Uterus (tissue), 3 donors: ENCODE measurements at regions not wholly inside any gene's neighbourhood (a gene's known extent, or its start where the extent isn't known, plus 50 kb on each side); places are given as distances from the start of the nearest gene placed in this dataset.

Experiments used
- DNase-seq, 2 donors: peaks; one replicate each; pipeline ENCODE4 v3.0.0-alpha.2; 2019 to 2020
- H3K27ac ChIP-seq, 2 donors: fragments of 200-600 bp; sonication (generic); 1 replicate in 1 of 2; 2 replicates in 1 of 2; pipeline ENCODE4 v1.5.1; 2016 to 2018
- H3K27me3 ChIP-seq, 2 donors: fragments of 200-600 bp; sonication (generic); one replicate each; pipeline ENCODE4 v1.5.1; 2018 to 2019; ENCODE audit warnings: control low read depth in 1 of 2
- H3K36me3 ChIP-seq, 2 donors: fragments of 200-600 bp; sonication (generic); one replicate each; pipeline ENCODE4 v1.5.1; 2019; ENCODE audit warnings: control low read depth in 1 of 2
- H3K4me1 ChIP-seq, 2 donors: fragments of 200-600 bp; sonication (generic); one replicate each; pipeline ENCODE4 v1.5.1; 2018 to 2019; ENCODE audit warnings: control low read depth in 1 of 2
- H3K4me3 ChIP-seq, 2 donors: fragments of 200-600 bp; sonication (generic); 1 replicate in 1 of 2; 2 replicates in 1 of 2; pipeline ENCODE4 v1.5.1; 2018 to 2019; ENCODE audit warnings: mild to moderate bottlenecking in 1 of 2
- H3K9me3 ChIP-seq, 2 donors: fragments of 200-600 bp; sonication (generic); one replicate each; pipeline ENCODE4 v1.5.1; 2019; ENCODE audit warnings: control low read depth in 1 of 2
- POLR2A ChIP-seq, 2 donors: fragments of 450-650 bp; IDR thresholded peaks; one replicate each; pipeline ENCODE4 v1.6.1; 2016; ENCODE audit warnings: antibody characterized with exemption in 2 of 2, mild to moderate bottlenecking in 1 of 2, moderate library complexity in 1 of 2
- intact Hi-C: fragments of 100-400 bp; cut with DNase I; formaldehyde crosslinking; loops from one replicate; pipeline ENCODE4 v1.15.1; 2023; ENCODE audit warnings: low total_unique reads
- TF ChIP-seq, protein P1 (sequence below), 4 experiments: fragments of 200-600 bp in 2 of 4; fragments of 450-650 bp in 2 of 4; sonication (generic) in 2 of 4; IDR thresholded peaks; one replicate each; pipeline ENCODE4 v1.5.1; 2016 to 2019; ENCODE audit warnings: antibody characterized with exemption in 4 of 4, mild to moderate bottlenecking in 2 of 4, moderate library complexity in 1 of 4
- donor health status: DM: yes; HTN: yes; CAD: no.

GRCh38 chr7:101764221-101764620 lies 53.2 kb upstream of the CUX1 start:
- Histone ChIP-seq H3K4me3 (no peak overlapping the region), H3K27ac (no peak overlapping the region), H3K9me3 (no peaks in the 10 kb centered on the region), H3K4me1 (no peaks in the 10 kb centered on the region), H3K36me3 (no peaks in the 10 kb centered on the region), H3K27me3 (no peaks in the 10 kb centered on the region)
- intact Hi-C loops: no loop called here
- DNase-seq: no peak
- TF ChIP-seq, protein P1, sequence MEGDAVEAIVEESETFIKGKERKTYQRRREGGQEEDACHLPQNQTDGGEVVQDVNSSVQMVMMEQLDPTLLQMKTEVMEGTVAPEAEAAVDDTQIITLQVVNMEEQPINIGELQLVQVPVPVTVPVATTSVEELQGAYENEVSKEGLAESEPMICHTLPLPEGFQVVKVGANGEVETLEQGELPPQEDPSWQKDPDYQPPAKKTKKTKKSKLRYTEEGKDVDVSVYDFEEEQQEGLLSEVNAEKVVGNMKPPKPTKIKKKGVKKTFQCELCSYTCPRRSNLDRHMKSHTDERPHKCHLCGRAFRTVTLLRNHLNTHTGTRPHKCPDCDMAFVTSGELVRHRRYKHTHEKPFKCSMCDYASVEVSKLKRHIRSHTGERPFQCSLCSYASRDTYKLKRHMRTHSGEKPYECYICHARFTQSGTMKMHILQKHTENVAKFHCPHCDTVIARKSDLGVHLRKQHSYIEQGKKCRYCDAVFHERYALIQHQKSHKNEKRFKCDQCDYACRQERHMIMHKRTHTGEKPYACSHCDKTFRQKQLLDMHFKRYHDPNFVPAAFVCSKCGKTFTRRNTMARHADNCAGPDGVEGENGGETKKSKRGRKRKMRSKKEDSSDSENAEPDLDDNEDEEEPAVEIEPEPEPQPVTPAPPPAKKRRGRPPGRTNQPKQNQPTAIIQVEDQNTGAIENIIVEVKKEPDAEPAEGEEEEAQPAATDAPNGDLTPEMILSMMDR (IDR thresholded peaks at IDR 0.05): no peak
- TF ChIP-seq POLR2A (IDR thresholded peaks at IDR 0.05): no peak

DNA sequence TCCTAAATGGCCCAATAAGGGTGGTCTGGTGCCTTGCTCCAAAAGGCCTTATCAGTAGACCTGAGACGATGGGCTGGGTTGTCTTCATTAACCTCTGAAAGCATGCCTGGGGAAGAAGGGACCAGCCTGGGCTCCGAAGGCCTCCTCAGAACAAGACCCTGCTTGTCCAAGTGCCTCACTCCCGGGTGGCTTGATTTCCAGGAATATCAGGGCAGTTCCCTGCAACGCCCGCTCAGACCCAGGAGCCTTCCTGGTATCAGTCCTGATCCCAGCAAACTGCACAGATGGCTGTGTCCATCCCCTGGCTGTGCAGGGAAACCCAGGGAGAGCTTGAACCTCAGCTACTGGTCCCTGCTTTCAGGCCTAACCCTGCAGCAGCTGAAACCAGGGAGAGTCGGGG lies 49.9 kb upstream of the CUX1 start:
- no peak for DNase-seq
- TF ChIP-seq POLR2A (IDR thresholded peaks at IDR 0.05): no peak
- TF ChIP-seq, protein P1 (IDR thresholded peaks at IDR 0.05): no peak
- intact Hi-C loops: no loop called here
- H3K27me3 ChIP-seq: no peaks in the 10 kb centered on the region
- no peak overlapping the region for H3K27ac ChIP-seq
- no peak overlapping the region for H3K4me3 ChIP-seq
- H3K9me3 ChIP-seq: no peaks in the 10 kb centered on the region
- no peaks in the 10 kb centered on the region for H3K36me3 ChIP-seq
- no peaks in the 10 kb centered on the region for H3K4me1 ChIP-seq
